MG63 (cell line): ENCODE measurements at regions not wholly inside any gene's neighbourhood (a gene's known extent, or its start where the extent isn't known, plus 50 kb on each side); places are given as distances from the start of the nearest gene placed in this dataset.

Experiments
- DNase-seq: peaks from one replicate; pipeline ENCODE4 v3.0.0-alpha.2; 2020
- H3K27me3 ChIP-seq: fragments of 250-450 bp; sonication (Bioruptor Pico); 2 replicates; pipeline ENCODE4 v1.5.1; 2020; ENCODE audit warnings: mild to moderate bottlenecking, moderate library complexity
- H3K36me3 ChIP-seq: fragments of 250-450 bp; sonication (Bioruptor Pico); 2 replicates; pipeline ENCODE4 v1.5.1; 2020; ENCODE audit warnings: mild to moderate bottlenecking, moderate library complexity
- H3K4me3 ChIP-seq: fragments of 250-450 bp; sonication (Bioruptor Pico); 2 replicates; pipeline ENCODE4 v1.5.1; 2020; ENCODE audit warnings: mild to moderate bottlenecking, moderate library complexity
- H3K9me3 ChIP-seq: fragments of 250-450 bp; sonication (Bioruptor Pico); 2 replicates; pipeline ENCODE4 v1.5.1; 2020; ENCODE audit warnings: mild to moderate bottlenecking, moderate library complexity

- Histone ChIP-seq H3K4me3 (no peak overlapping the region), H3K9me3 (no peaks in the 10 kb centered on the region), H3K27me3 (no peaks in the 10 kb centered on the region), H3K36me3 (no peaks in the 10 kb centered on the region)
- DNase-seq: no peak
Observed at GRCh38 chr16:79505344-79505743, 95.2 kb downstream of the MAF start.

- Histone ChIP-seq H3K4me3 (no peak overlapping the region), H3K36me3 (no peaks in the 10 kb centered on the region), H3K27me3 (no peaks in the 10 kb centered on the region), H3K9me3 (no peaks in the 10 kb centered on the region)
- DNase-seq: no peak
Observed at GRCh38 chr16:79503511-79503910, 97.0 kb downstream of the MAF start.

- no peaks in the 10 kb centered on the region for H3K36me3 ChIP-seq
- no peaks in the 10 kb centered on the region for H3K27me3 ChIP-seq
- H3K4me3 ChIP-seq: no peak overlapping the region
- no peak for DNase-seq
- no peaks in the 10 kb centered on the region for H3K9me3 ChIP-seq
Observed at GRCh38 chr16:79501446-79501845, 99.1 kb downstream of the MAF start.

- no peak for DNase-seq
- Histone ChIP-seq H3K27me3 (no peaks in the 10 kb centered on the region), H3K4me3 (no peak overlapping the region), H3K9me3 (no peaks in the 10 kb centered on the region), H3K36me3 (no peaks in the 10 kb centered on the region)
Observed at GRCh38 chr16:79500866-79501265, 99.7 kb downstream of the MAF start.

- H3K36me3 ChIP-seq: no peaks in the 10 kb centered on the region
Observed at GRCh38 chr16:79500286-79500685, 100.3 kb downstream of the MAF start.

GRCh38 chr16:79498928-79499327 lies 101.6 kb downstream of the MAF start:
- no peak for DNase-seq
- H3K9me3 ChIP-seq: no peaks in the 10 kb centered on the region
- H3K27me3 ChIP-seq: no peaks in the 10 kb centered on the region
- no peaks in the 10 kb centered on the region for H3K36me3 ChIP-seq
- no peak overlapping the region for H3K4me3 ChIP-seq

More at GRCh38 chr16:79500286-79500685, 100.3 kb downstream of the MAF start:
- Histone ChIP-seq H3K27me3 (no peaks in the 10 kb centered on the region), H3K9me3 (no peaks in the 10 kb centered on the region), H3K4me3 (no peak overlapping the region)
- no peak for DNase-seq

GRCh38 chr16:79497606-79498350 lies 102.8 kb downstream of the MAF start:
- Histone ChIP-seq H3K4me3 (no peak overlapping the region), H3K27me3 (no peaks in the 10 kb centered on the region)

GRCh38 chr16:79493911-79494310 lies 106.6 kb downstream of the MAF start:
- no peak for DNase-seq
- Histone ChIP-seq H3K9me3 (no peaks in the 10 kb centered on the region), H3K36me3 (no peaks in the 10 kb centered on the region), H3K4me3 (no peak overlapping the region), H3K27me3 (no peaks in the 10 kb centered on the region)

More at GRCh38 chr16:79497606-79498350, 102.8 kb downstream of the MAF start:
- DNase-seq: no peak
- Histone ChIP-seq H3K9me3 (no peaks in the 10 kb centered on the region), H3K36me3 (no peaks in the 10 kb centered on the region)

- no peaks in the 10 kb centered on the region for H3K36me3 ChIP-seq
- no peak overlapping the region for H3K4me3 ChIP-seq
- H3K27me3 ChIP-seq: no peaks in the 10 kb centered on the region
- H3K9me3 ChIP-seq: no peaks in the 10 kb centered on the region
- DNase-seq: no peak
Observed at GRCh38 chr16:79492036-79492435, 108.5 kb downstream of the MAF start.

GRCh38 chr16:79485020-79485419 lies 115.5 kb downstream of the MAF start:
- H3K27me3 ChIP-seq: no peaks in the 10 kb centered on the region
- H3K4me3 ChIP-seq: no peak overlapping the region
- no peaks in the 10 kb centered on the region for H3K9me3 ChIP-seq
- no peaks in the 10 kb centered on the region for H3K36me3 ChIP-seq
- DNase-seq: no peak

GRCh38 chr16:79484237-79484636 lies 116.3 kb downstream of the MAF start:
- H3K27me3 ChIP-seq: no peaks in the 10 kb centered on the region
- no peaks in the 10 kb centered on the region for H3K9me3 ChIP-seq
- no peaks in the 10 kb centered on the region for H3K36me3 ChIP-seq
- no peak overlapping the region for H3K4me3 ChIP-seq
- peak; percentile 14 for DNase-seq

- Histone ChIP-seq H3K9me3 (no peaks in the 10 kb centered on the region), H3K27me3 (no peaks in the 10 kb centered on the region), H3K4me3 (no peak overlapping the region), H3K36me3 (no peaks in the 10 kb centered on the region)
- DNase-seq: no peak
Observed at GRCh38 chr16:79483336-79483735, 117.2 kb downstream of the MAF start.

GRCh38 chr16:79482011-79482410 lies 118.5 kb downstream of the MAF start:
- Histone ChIP-seq H3K27me3 (no peaks in the 10 kb centered on the region), H3K4me3 (no peak overlapping the region), H3K36me3 (no peaks in the 10 kb centered on the region), H3K9me3 (no peaks in the 10 kb centered on the region)
- DNase-seq: no peak

- DNase-seq: no peak
- no peak overlapping the region for H3K4me3 ChIP-seq
- no peaks in the 10 kb centered on the region for H3K36me3 ChIP-seq
- no peaks in the 10 kb centered on the region for H3K27me3 ChIP-seq
- H3K9me3 ChIP-seq: no peaks in the 10 kb centered on the region
Observed at GRCh38 chr16:79480929-79481328, 119.6 kb downstream of the MAF start.

- no peaks in the 10 kb centered on the region for H3K36me3 ChIP-seq
- no peaks in the 10 kb centered on the region for H3K9me3 ChIP-seq
- H3K4me3 ChIP-seq: no peak overlapping the region
- H3K27me3 ChIP-seq: no peaks in the 10 kb centered on the region
- no peak for DNase-seq
Observed at GRCh38 chr16:79480056-79480455, 120.5 kb downstream of the MAF start.

- Histone ChIP-seq H3K4me3 (no peak overlapping the region), H3K9me3 (no peaks in the 10 kb centered on the region)
Observed at GRCh38 chr16:79476580-79476979, 124.0 kb downstream of the MAF start.

GRCh38 chr16:79475841-79476240 lies 124.7 kb downstream of the MAF start:
- H3K4me3 ChIP-seq: no peak overlapping the region
- DNase-seq: no peak
- H3K27me3 ChIP-seq: no peaks in the 10 kb centered on the region
- H3K9me3 ChIP-seq: no peaks in the 10 kb centered on the region
- no peaks in the 10 kb centered on the region for H3K36me3 ChIP-seq

More at GRCh38 chr16:79476580-79476979, 124.0 kb downstream of the MAF start:
- Histone ChIP-seq H3K36me3 (no peaks in the 10 kb centered on the region), H3K27me3 (no peaks in the 10 kb centered on the region)
- no peak for DNase-seq

- Histone ChIP-seq H3K27me3 (no peaks in the 10 kb centered on the region), H3K9me3 (no peaks in the 10 kb centered on the region), H3K4me3 (no peak overlapping the region), H3K36me3 (no peaks in the 10 kb centered on the region)
- DNase-seq: no peak
Observed at GRCh38 chr16:79473456-79473855, 127.1 kb downstream of the MAF start.
